CD4-positive, alpha-beta T cell treated with Interleukin-17A for 1 hour (primary cell): ENCODE measurements at regions not wholly inside any gene's neighbourhood (a gene's known extent, or its start where the extent isn't known, plus 50 kb on each side); places are given as distances from the start of the nearest gene placed in this dataset.
"Not testable (repeated sequence)": the region's sequence is repeated elsewhere in the genome, so short reads cannot be mapped to it uniquely, and the experiment has no call there.

Experiments
- DNase-seq: peaks from one replicate; pipeline ENCODE4 v3.0.0-alpha.2; 2020

DNA sequence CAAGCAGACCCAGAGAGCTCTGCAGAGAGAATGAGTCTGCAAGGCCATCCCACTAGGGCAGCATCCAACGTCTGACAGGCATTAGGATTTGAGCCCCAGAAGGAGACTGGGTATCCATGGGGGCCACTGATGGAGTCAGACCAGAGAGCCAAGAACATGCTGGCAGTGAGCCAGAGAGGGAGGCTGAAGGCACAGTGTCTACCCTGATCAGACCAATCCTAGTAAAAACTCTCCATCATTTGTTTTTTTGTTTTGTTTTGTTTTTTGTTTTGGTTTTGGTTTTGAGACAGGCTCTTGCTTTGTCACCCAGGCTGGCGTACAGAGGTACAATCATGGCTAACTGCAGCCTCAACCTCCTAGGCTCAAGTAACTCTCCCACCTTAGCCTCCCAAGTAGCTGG, 133.1 kb upstream of the LYZL2 start:
- DNase-seq, result no peak

DNA sequence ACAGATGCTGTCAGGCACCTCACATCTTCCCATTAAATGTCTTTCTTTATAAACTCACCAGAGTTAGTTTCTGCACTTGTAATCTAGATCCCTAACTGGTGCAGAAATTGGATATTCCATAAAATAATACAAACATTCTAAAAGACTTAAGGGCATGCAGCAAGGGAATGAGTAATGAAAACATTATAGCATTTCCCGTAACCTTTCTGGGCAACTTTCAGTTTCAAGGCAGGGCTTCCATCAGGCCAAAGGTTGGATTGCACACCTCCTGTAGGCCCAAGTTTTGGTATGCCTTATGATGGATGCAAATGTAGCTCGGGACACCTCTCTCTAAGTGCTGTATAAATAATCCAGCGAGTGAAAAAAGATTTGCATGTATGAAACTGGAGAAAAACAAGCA, 129.9 kb upstream of the LYZL2 start:
- DNase-seq, result no peak

DNA sequence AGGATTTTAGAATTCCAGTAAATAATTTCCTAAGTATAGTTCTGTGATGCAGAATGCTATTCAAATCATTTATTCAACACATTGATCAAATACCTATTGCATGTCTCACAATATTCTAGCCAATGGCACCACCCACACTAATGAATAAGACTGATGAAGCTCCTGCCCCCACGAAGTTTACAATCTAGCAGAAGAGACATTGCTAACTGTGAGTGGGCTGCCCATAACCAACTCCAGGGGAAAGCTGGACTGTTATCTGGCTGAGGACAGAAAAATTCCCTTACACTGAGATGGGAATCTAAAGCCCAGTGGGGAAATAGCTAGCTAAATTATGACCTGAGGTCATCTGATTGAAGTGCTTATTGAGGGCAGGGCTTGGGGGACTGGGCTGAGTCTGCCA, 128.8 kb upstream of the LYZL2 start:
- DNase-seq, result no peak

DNA sequence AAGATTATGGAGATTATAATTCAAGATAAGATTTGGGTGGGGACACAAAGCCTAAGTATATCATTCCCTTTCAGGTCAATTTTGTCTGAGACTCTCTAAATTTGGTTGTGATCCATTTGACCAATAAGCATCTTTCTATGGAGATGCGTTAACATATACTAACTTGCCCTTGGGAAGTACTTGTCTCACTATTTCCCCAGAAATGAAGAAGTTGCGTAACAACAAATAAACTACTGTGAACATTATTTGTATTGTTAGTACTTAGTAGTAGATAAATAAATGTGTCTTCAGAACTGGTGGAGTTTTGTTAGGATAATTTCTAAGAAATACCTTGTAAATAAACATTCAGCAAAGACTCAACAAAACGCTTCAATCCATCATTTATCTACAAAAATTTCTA, 127.3 kb upstream of the LYZL2 start:
- no peak for DNase-seq

DNA sequence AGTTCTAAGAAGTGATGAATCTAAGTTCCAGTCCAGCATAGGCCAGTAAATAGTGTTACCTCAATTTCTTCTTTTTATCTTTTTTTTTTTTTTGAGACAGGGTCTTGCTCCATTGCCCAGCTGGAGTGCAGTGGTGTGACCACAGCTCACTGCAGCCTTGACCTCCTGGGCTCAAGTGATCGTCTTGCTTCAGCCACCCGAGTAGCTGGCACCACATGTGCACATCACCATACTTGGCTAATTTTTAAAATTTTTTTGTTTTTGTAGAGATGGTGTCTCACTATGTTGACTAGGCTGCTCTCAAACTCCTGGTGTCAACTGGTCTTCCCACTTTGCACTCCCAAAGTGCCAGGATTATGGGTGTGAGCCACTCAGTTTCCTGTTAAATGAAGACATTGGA, 126.6 kb upstream of the LYZL2 start:
- DNase-seq, result no peak

DNA sequence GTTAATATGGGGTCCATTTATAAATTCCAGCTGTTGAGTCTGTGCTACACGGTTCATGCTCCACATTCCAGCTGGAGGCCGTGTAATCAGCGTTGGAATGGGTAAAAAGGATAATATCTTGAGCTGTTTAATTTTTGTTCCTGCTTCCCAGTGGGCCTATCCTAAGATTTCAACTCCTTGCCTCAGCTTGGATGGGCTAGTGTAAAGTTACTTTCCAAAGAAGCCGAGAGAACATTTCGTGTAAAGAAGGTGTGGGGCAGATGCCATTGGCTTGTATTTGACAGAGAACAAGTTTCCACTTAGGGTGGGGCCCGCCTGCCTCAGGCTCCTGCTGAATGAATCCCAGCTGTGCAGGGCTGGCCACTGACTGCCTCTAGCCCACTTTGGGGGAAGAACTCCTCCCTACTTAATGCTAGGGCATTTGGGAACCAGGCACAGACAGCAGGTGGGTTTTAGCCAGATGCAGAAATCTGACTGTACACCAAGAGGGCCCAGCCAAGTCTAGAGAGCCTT, 125.9 kb upstream of the LYZL2 start:
- DNase-seq, result no peak

DNA sequence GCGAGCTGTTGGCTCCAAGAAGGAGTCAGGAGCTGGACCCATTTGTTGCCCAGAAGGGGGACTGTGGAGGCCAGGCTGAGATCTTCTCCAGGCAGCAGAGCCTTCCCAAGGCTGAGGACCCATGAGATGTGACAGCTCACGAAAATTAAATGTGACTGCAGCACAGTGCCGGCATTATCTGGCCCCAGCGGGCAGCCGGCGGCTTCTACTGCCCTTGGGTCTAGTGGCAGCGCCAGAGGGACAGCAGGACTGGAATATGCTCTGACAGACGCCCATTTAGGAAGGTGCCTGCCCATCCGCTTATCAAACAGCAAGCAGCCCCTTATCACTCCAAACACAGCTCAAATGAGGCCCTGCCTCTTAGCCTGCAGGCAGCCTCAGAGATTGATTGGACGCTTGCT, 122.9 kb upstream of the LYZL2 start:
- no peak for DNase-seq

DNA sequence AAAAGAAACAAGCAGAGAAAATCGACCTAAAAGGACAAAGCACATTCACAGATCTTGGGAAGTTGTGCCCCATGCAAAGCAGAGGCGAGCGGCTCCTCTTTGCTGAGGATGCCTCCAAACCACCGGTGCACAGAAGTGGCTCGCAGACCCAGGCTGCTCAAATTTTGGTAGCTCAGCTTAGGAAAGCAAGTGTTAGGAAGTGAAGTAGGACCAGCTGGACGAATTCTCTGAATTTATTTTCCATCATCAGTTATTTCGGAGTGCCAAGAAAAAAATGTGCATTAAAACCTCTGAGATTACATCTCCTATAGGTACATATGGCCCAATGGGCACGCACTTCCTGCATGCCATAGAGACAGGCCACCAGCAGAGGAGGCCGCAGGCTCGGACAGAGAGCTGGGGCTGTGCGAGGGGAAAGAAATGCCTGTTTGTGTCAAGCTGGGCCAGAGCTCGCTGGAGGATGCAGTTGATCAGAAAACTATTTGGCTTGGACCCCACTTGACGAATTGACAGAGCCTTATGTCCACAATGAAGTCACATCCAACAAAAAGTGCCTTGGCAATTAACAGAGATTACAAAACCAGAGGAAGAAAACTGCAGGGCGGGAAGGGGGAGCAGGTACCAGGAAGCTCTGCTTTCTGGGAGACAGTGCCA, 122.3 kb upstream of the LYZL2 start:
- DNase-seq, result no peak

DNA sequence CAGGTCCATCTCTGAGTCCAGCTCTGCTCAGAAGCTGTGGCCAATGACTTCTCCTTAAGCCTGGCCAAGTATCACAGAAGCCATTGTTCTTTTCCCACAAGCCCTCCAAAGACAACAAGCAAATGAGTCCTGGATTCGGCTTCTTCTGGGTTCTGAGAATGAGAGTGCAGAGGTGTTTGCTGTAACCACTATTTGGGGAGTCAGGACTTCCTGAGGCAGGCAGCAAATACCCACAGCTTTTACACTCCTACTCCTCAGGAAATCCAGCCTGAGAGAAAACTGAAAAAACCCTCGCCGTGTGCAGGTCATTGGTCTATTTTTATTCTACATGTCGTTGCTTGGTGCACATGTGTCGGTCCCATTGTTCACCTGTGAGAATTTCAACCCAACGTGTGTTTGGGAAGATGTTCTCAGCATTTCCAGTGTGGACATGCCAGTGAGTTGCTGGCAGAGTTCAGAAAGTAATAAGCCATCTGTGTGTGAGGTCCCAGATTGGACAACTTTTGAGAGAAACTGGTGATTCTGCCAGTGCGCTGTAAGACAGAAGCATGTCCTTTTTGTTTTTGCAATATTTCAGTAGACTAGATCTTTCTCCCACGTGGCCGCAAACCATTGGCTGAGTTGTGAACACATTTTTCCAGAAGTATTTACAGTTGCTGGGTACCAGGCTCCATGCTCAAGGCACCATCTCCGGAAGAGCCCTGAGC, 121.6 kb upstream of the LYZL2 start:
- no peak for DNase-seq

DNA sequence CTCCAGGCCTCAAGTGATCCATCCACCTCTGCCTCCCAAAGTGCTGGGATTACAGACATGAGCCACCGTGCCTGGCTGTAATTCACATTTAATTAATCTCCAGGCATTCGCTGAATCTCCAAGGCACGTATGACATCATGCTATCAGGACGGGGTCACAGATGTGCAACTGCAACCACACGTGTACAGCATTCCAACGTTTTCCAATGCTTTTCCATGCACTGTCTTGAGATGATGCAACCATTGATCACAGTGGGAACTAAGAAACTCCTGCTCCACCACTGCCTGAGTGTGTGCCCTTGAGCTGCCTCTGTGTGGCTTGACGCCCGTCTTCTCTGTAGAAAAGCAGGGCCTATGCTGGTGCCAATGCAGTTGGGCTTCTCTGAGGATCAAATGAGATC, 119.8 kb upstream of the LYZL2 start:
- DNase-seq, result no peak

DNA sequence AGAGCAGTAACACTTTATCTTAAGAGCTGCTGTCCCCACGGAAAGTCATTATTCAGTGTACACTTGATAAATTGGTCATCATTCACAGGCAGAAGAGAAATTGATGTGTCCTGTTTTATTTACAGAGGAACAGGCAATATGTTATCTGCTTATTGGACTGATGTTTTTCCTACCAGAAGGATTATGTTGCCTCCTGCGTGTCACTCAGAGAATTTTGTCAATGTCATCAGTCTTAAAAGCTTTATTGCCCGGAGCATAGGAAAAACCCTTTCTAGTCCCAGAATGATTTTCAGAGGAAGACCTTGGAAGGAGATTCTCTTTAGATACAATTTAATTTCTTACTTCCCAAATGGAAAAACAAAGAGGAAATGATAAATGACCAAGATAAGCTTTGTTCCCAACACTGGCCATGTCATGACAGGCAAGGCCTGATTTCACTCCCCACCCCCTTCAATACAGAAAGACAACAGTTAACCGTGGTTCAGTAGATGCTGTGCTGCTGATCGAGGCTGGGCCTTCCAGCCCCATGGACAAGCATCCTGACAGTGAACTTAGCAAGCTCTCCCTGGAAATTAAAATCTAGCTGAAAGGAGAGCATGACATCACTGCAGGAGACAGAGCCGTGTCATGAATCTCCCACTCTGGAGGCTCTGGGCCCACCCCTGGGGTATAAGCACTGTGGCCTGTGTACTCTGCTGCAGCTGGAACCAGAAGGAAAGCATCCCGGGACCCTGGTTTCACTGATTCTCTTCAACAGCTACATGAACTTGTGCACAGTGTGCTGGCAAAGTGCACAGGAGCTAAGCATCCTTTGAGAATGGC, 118.8 kb upstream of the LYZL2 start:
- DNase-seq, result no peak

DNA sequence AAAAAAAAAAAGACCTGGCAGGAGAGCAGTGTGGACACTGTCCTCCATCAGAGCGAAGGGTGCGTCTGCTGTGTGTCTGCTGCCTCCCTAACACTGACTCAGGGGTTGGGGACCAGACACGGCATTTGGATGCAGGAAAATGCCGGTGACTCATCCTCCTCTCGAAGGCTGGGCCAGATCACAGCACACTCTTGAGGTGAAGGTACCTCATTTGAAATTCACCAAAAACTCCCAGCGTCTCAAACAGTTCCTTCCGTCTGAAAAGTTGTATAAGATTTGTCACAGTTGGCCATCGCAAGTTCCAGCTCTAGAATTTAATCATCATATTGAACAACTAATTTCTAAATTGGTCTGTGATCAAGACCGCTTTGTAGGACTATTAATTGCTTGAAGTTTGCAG, 118.1 kb upstream of the LYZL2 start:
- DNase-seq, result peak; percentile 19

DNA sequence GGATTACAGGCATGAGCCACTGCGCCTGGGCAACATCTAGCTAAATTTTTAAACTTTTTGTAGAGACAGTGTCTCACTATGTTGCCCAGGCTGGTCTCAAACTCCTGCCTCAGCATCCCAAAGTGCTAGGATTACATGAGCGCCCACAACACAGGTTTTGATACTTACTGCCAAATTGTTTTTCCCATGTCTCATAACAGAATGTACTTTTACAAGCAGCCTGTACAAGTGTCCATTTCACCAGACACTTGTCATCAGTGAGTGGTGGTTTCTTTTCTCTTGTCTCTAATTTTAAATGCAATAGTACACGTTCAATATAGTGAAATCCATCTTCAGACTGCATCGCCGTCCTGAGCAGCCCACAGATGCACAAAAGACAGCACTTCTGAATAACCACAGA, 116.4 kb upstream of the LYZL2 start:
- no peak for DNase-seq

DNA sequence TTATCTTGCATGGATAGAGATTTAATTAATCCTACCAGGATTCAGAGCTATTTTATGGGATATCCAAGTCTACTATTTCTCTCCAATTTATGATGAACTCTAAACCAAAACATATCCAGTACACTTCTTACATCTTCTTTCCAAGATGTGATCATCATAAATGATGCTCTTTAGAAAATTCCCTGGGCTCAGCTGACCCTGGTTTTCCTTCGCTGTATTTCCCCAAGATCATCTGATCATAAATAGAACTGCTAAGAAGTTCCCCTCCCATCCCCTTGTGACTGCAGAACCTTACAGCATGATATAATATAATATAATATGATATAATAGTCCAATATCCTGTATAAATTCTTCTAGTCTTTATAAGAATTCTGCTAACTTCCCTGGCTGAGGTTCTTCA, 114.6 kb upstream of the LYZL2 start:
- no peak for DNase-seq

DNA sequence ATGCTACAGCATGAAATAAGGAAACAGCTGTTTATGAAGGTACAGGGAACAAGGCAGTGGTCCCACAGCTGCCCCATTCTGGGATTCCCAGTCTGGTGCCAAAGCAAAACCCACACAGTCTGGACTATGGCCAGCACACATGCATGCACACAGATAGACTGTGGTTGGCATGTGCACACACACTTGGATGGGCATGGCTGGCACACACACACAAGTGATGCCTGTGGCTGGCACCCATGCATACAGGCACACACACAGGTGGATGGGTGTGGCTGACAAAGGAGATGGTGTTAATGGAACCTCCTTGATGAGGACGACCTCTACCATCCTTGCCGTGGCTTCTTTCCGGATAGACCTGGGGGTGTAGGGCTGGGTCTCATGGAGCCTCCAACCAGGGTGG, 114.0 kb upstream of the LYZL2 start:
- DNase-seq, result no peak

DNA sequence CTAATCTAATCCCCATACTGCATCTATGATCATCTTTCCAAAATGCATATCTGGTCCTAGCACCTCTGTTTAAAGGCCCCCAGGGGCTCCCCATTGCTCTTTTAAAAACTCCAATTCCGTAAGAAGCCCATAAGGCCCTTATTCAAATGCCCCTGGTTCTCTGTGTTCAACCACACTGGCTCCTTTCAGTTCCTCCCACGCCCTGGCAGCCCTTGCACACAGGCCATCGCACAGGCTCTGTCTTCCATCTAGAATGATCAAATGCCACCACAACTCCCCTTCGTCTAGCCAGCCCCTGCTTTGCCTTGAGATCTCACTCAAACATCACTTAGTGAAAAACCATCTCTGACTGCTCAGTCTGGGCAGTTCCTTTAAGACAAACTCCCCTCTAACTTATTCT, 112.9 kb upstream of the LYZL2 start:
- DNase-seq, result no peak

DNA sequence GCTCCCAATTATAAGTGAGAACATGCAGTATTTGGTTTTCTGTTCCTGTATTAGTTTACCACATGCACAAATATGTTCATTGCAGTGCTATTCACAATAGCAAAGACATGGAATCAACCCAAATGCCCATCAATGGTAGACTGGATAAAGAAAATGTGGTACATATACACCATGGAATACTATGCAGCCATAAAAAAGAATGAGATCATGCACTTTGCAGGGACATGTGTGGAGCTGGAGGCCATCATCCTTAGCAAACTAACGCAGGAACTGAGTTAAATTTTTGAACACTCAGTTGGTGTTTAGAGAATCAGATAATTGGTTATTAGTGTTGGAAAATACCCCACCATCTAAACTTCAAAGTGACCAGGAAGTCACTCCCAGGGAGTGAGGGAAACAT, 111.2 kb upstream of the LYZL2 start:
- DNase-seq, result not testable (repeated sequence)

DNA sequence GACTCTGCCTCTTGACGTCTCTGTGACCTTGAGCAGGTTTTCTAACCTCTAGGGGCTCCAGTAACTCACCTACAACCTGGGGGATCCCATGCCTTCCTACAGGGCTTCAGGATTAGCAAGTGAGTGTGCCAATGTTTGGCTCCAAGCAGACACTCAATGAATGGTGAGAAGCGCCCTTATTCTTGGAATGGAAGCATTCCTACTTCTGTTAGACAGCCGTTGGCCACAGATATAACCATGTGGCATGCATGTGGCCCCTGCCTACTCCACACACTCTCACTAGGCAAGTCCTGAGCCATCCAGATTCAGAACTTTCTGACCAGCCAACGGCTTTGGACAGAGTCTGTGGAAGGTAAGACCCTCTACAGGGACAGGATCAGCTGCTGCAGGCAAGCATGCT, 108.9 kb upstream of the LYZL2 start:
- DNase-seq, result no peak

DNA sequence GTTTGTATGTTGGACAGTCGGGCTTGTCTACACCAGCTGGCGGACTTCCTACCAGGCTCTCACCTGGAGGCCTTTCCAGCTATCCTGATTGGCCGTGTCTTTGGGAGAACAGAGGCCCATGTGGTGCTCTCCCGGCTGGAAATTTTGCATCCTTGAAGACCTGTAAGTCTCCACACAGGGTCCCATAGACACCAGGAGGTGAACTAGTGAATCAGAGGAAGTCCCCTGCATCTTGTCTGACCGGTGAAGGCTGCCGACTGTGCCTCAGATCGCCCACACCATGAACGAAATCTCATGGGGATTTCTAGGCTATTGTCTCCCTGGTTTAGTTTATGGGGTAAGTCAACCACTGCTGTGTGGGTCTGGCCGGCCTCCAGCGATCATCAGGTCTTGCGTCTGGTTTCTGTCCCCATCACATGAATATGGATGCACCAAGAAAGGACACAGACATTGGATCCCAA, 108.4 kb upstream of the LYZL2 start:
- no peak for DNase-seq

DNA sequence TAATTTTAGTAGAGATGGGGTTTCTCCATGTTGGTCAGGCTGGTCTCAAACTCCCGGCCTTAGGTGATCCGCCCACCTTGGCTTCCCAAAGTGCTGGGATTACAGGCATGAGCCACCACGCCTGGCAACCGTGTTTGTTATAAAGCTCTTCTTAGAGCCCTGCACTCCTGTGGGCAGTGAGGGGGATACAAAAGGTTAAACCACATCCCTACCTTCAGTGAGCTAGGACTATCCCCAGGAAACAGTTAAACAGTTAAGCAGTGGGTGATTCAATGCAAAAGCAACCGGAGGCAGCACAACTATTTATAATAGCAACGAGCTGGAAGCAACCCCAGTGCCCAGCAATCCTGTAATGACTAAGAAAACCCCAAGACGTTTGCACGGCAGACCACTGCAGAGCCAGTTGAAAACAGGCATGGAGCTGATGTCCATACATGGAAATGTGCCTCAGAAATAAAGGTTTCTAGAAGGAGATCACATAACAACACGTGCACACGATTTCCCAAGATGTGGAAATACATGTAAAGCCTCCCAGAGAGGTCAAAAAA, 107.2 kb upstream of the LYZL2 start:
- no peak for DNase-seq

DNA sequence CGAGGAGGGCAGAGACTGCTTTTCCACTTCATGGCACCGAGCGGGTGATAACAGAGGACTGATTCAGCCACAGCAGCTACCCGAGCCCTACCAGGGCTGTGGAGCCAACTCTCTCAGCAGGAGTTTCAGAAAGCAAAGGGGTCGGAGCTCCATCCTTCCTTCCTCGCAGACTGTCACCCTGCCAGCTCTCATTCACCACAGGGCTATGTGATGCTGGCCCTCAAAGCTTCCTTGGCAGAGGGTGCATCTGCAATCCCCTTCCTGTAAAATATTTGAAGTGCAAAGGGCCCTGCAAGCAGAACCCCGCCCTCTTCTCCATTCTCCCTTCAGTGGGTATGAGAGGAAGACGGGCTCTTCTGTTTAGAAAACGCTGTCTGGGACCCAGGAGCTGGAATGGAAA, 105.3 kb upstream of the LYZL2 start:
- DNase-seq, result no peak

DNA sequence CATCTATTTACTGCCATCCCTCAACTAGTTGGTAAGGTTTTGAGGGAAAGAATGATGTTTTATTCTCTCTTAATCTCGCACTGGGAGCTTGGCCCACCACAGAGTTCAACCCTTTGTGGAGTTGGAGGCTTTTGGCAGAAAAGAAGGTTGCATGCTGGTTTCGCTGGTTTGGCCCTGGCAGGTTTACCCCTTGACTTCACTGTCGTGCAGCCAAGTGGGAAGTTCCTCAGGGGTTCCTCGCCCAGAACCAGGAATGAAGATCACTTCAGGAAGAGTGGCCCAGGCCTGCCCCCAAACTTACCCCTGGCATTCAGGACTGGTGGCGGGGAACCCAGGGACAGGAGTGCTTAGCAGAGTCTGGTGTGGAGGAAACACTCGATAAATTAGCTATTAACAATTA, 103.1 kb upstream of the LYZL2 start:
- DNase-seq, result no peak

DNA sequence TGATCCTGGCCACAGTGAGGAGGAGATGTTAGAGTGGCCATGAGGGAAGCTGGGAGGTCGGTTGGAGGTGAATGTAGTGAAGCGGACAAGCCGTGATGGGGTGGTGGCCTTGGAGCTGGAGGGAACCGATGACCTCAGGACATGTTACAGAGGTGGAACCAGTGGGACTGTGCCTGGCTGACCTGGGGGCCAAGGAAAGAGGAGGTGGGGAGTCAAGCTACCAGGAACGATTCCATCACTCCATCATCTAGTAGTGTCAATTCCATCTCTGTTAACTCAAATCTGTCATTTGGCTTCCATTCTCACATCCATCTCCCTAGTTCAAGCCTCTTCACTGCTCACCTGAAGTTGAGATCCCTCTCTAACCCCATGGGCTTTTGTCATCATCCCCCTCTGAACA, 102.4 kb upstream of the LYZL2 start:
- DNase-seq, result no peak

DNA sequence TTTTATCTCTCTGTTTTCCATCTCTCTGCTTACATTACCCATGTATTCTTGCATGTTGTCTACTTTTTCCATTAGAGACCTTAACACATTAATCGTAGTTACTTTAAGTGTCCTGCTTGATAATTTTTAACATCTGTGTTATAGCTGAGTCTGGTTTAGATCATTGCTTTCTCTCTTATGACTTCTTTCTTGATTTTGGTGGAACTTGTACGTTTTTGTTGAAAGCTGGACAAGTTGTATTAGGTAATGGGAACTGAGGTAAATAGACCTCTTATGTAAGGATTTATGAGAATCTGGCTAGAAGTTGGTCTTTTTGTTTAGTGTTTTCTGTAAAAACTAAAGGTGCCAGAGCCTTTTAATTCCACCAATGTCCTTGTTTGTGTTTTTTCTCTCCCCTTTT, 100.8 kb upstream of the LYZL2 start:
- no peak for DNase-seq
